ENCODE measurements at regions not wholly inside any gene's neighbourhood (a gene's known extent, or its start where the extent isn't known, plus 50 kb on each side); places are given as distances from the start of the nearest gene placed in this dataset.

GRCh38 chr7:124662937-124663336 is 102.7 kb downstream of the GPR37 start:
- no peak for DNase-seq (ENCODE audit: low spot score)
- TF ChIP-seq, protein P1, sequence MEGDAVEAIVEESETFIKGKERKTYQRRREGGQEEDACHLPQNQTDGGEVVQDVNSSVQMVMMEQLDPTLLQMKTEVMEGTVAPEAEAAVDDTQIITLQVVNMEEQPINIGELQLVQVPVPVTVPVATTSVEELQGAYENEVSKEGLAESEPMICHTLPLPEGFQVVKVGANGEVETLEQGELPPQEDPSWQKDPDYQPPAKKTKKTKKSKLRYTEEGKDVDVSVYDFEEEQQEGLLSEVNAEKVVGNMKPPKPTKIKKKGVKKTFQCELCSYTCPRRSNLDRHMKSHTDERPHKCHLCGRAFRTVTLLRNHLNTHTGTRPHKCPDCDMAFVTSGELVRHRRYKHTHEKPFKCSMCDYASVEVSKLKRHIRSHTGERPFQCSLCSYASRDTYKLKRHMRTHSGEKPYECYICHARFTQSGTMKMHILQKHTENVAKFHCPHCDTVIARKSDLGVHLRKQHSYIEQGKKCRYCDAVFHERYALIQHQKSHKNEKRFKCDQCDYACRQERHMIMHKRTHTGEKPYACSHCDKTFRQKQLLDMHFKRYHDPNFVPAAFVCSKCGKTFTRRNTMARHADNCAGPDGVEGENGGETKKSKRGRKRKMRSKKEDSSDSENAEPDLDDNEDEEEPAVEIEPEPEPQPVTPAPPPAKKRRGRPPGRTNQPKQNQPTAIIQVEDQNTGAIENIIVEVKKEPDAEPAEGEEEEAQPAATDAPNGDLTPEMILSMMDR (IDR thresholded peaks at IDR 0.05; ENCODE audit: extremely low read depth, missing control alignments), result no peak

DNA sequence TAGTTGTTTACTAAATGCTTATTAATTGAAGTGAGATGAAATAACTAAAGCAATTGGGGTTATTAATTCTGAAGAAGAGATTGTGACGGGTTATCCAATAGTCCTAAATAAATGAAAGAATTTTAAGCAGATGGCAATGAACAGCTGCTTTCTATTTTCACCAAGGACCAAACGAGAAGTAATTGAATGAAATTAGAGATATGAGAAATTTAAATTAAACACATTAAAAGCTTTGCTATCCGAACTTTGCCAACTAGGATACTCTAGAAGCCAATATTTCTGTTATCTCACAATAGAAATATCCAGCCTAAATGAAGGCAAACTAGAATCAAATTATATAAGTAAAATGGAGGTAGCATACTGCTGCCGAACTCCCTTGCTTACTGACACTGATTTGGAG is 103.2 kb downstream of the GPR37 start:
- TF ChIP-seq, protein P1 (IDR thresholded peaks at IDR 0.05; ENCODE audit: extremely low read depth, missing control alignments), result no peak
- no peak for DNase-seq (ENCODE audit: low spot score)

DNA sequence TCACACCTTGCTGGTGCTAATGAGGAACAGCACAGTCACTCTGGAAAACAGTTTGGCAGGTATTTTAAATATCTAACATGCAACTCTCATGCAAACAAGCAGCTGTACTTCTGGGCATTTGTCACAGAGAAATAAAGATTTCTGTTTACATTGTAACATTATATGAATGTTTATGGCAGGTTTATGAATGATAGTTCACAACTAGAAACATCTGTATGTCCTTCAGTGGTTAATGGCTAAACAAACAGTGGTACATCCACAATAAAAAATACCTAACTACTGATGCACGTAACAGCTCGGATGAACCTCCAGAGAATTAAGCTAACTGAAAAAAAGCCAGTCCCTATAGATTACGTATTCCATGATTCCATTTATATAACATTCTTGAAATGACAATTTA is 109.6 kb downstream of the GPR37 start:
- TF ChIP-seq, protein P1 (IDR thresholded peaks at IDR 0.05; ENCODE audit: extremely low read depth, missing control alignments), result no peak

GRCh38 chr7:124652237-124652636 is 113.4 kb downstream of the GPR37 start:
- TF ChIP-seq, protein P1 (IDR thresholded peaks at IDR 0.05; ENCODE audit: extremely low read depth, missing control alignments), result no peak
- no peak for DNase-seq (ENCODE audit: low spot score)

More for the DNA sequence above, 109.6 kb downstream of the GPR37 start:
- DNase-seq (ENCODE audit: low spot score), result no peak

GRCh38 chr7:124651136-124651535 is 114.5 kb downstream of the GPR37 start:
- TF ChIP-seq, protein P1 (IDR thresholded peaks at IDR 0.05; ENCODE audit: extremely low read depth, missing control alignments), result no peak
- no peak for DNase-seq (ENCODE audit: low spot score)

GRCh38 chr7:124649397-124650014 is 116.1 kb downstream of the GPR37 start:
- TF ChIP-seq, protein P1 (IDR thresholded peaks at IDR 0.05; ENCODE audit: extremely low read depth, missing control alignments), result no peak
- DNase-seq (ENCODE audit: low spot score), result peak; percentile 4

DNA sequence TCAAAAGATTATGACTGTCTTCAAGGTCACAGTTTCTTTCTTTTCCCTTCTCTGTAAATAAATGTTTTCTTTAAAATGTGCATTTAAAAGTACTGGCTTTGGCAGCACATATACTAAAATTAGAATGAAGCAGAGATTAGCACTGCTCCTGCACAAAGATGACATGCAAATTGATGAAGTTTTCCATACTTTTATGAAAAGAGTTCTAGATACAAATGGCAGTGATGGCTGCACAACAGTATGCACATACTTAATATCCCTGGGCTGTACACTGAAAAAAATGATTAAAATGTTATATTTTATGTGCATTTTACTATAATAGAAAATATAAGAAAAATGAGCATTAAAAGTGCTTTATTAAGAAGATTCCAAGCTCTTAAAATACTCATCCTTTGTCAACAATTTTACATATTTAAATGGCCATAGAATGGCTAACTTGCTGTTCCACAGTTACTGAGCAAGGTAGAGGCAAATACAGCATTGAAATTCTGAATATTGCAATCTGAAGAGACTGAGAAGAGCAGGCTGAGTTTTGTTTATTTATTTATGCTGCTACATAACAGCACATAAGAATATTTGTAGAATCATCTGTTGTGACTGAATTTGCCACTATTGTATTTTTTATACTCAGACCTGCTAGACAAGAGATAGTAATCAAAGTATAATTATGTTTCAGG is 117.8 kb downstream of the GPR37 start:
- DNase-seq (ENCODE audit: low spot score), result no peak
- TF ChIP-seq, protein P1 (IDR thresholded peaks at IDR 0.05; ENCODE audit: extremely low read depth, missing control alignments), result no peak
